Bone marrow (tissue), 2 donors: ENCODE measurements at regions not wholly inside any gene's neighbourhood (a gene's known extent, or its start where the extent isn't known, plus 50 kb on each side); places are given as distances from the start of the nearest gene placed in this dataset.
"Not testable (repeated sequence)": the region's sequence is repeated elsewhere in the genome, so short reads cannot be mapped to it uniquely, and the experiment has no call there.

ENCODE experiments used
- DNase-seq, 2 donors: peaks; one replicate each; lab custom pipeline; 2025; lab: John Stamatoyannopoulos, UW

- DNase-seq: no peak
Observed at GRCh38 chr14:71776471-71777360, 155.5 kb upstream of the RGS6 start.

GRCh38 chr14:71780075-71780474 lies 152.2 kb upstream of the RGS6 start:
- no peak for DNase-seq

- DNase-seq: no peak
Observed at GRCh38 chr14:71780822-71781221, 151.4 kb upstream of the RGS6 start.

- DNase-seq: no peak
Observed at GRCh38 chr14:71783088-71783487, 149.1 kb upstream of the RGS6 start.

- DNase-seq: no peak
Observed at GRCh38 chr14:71783786-71784185, 148.4 kb upstream of the RGS6 start.

- no peak for DNase-seq
Observed at GRCh38 chr14:71789005-71789404, 143.2 kb upstream of the RGS6 start.

GRCh38 chr14:71799841-71800240 lies 132.4 kb upstream of the RGS6 start:
- DNase-seq: no peak

GRCh38 chr14:71800878-71801277 lies 131.4 kb upstream of the RGS6 start:
- no peak for DNase-seq

GRCh38 chr14:71803539-71804260 lies 128.5 kb upstream of the RGS6 start:
- DNase-seq: no peak

- no peak for DNase-seq
Observed at GRCh38 chr14:71804992-71805391, 127.2 kb upstream of the RGS6 start.

GRCh38 chr14:71807049-71807448 lies 125.2 kb upstream of the RGS6 start:
- DNase-seq: not testable (repeated sequence)

- not testable (repeated sequence) for DNase-seq
Observed at GRCh38 chr14:71810800-71811199, 121.4 kb upstream of the RGS6 start.

GRCh38 chr14:71812693-71813092 lies 119.5 kb upstream of the RGS6 start:
- no peak for DNase-seq

GRCh38 chr14:71815110-71815509 lies 117.1 kb upstream of the RGS6 start:
- no peak for DNase-seq

GRCh38 chr14:71824816-71825215 lies 107.4 kb upstream of the RGS6 start:
- no peak for DNase-seq

- DNase-seq: no peak
Observed at GRCh38 chr14:71833476-71833875, 98.8 kb upstream of the RGS6 start.

GRCh38 chr14:71834284-71835204 lies 97.7 kb upstream of the RGS6 start:
- DNase-seq: no peak

GRCh38 chr14:71852181-71852580 lies 80.0 kb upstream of the RGS6 start:
- no peak for DNase-seq

- peak in 1 of 2 donors; percentile 1 for DNase-seq
Observed at GRCh38 chr14:71855399-71856036, 76.7 kb upstream of the RGS6 start.

- DNase-seq: peak in 1 of 2 donors; percentile 44
Observed at GRCh38 chr14:71856199-71856919, 75.9 kb upstream of the RGS6 start.

- no peak for DNase-seq
Observed at GRCh38 chr14:71863049-71863448, 69.2 kb upstream of the RGS6 start.
